Mucosa of gallbladder (tissue), 1 donor: ENCODE measurements at regions not wholly inside any gene's neighbourhood (a gene's known extent, or its start where the extent isn't known, plus 50 kb on each side); places are given as distances from the start of the nearest gene placed in this dataset.

Experiments used
- DNase-seq: peaks from one replicate; pipeline ENCODE4 v3.0.0-alpha.2; 2020; ENCODE audit warnings: low spot score
- donor health status: DM: no; HTN: no; CAD: no.

- DNase-seq: no peak
Observed at GRCh38 chr1:233516732-233517131, 97.2 kb upstream of the KCNK1 start.

- no peak for DNase-seq
Observed at GRCh38 chr1:233518344-233518743, 95.6 kb upstream of the KCNK1 start.

- peak; percentile 57 for DNase-seq
Observed at GRCh38 chr1:233520261-233521191, 93.4 kb upstream of the KCNK1 start.

- DNase-seq: no peak
Observed at GRCh38 chr1:233523047-233523446, 90.9 kb upstream of the KCNK1 start.

GRCh38 chr1:233527818-233528217 is 86.1 kb upstream of the KCNK1 start:
- DNase-seq: no peak

GRCh38 chr1:233530665-233531386 is 83.1 kb upstream of the KCNK1 start:
- no peak for DNase-seq

- no peak for DNase-seq
Observed at GRCh38 chr1:233540816-233541215, 73.1 kb upstream of the KCNK1 start.

- DNase-seq: peak; percentile 56
Observed at GRCh38 chr1:233543338-233544255, 70.3 kb upstream of the KCNK1 start.

- no peak for DNase-seq
Observed at GRCh38 chr1:233544304-233544703, 69.6 kb upstream of the KCNK1 start.

GRCh38 chr1:233547726-233548125 is 66.2 kb upstream of the KCNK1 start:
- DNase-seq: no peak

- DNase-seq: no peak
Observed at GRCh38 chr1:233549404-233549803, 64.5 kb upstream of the KCNK1 start.

GRCh38 chr1:233549917-233550316 is 64.0 kb upstream of the KCNK1 start:
- no peak for DNase-seq

- DNase-seq: no peak
Observed at GRCh38 chr1:233554037-233554436, 59.9 kb upstream of the KCNK1 start.

GRCh38 chr1:233561708-233562426 is 52.0 kb upstream of the KCNK1 start:
- no peak for DNase-seq
